Chondrocyte (in vitro differentiated cells): ENCODE measurements at regions not wholly inside any gene's neighbourhood (a gene's known extent, or its start where the extent isn't known, plus 50 kb on each side); places are given as distances from the start of the nearest gene placed in this dataset.

Experiments used
- DNase-seq: peaks from one replicate; pipeline ENCODE4 v3.0.0; 2021; ENCODE audit warnings: mixed read lengths, low spot score
- H3K27ac Mint-ChIP-seq: one replicate; pipeline ENCODE4 v1.8.0; 2021; ENCODE audit warnings: mild to moderate bottlenecking, moderate library complexity, mixed read lengths; ENCODE audit not compliant: unreplicated experiment
- H3K27me3 Mint-ChIP-seq: 2 replicates; pipeline ENCODE4 v1.8.0; 2021; ENCODE audit warnings: low read depth, mixed read lengths
- H3K36me3 Mint-ChIP-seq: 2 replicates; pipeline ENCODE4 v1.8.0; 2021; ENCODE audit warnings: low read depth, mixed read lengths
- H3K4me1 Mint-ChIP-seq: 2 replicates; pipeline ENCODE4 v1.8.0; 2021; ENCODE audit warnings: low read depth, mild to moderate bottlenecking, mixed read lengths
- H3K4me3 Mint-ChIP-seq: one replicate; pipeline ENCODE4 v1.8.0; 2021; ENCODE audit warnings: mild to moderate bottlenecking, moderate library complexity, mixed read lengths; ENCODE audit not compliant: unreplicated experiment
- H3K9me3 Mint-ChIP-seq: 2 replicates; pipeline ENCODE4 v1.8.0; 2021; ENCODE audit warnings: low read depth, mixed read lengths
- CTCF ChIP-seq: fragments of 200-600 bp; sonication (generic); IDR thresholded peaks from 2 replicates; pipeline ENCODE4 v1.5.0; 2021; ENCODE audit warnings: antibody characterized with exemption, mild to moderate bottlenecking, moderate library complexity

- H3K4me1 Mint-ChIP-seq, result no peaks in the 10 kb centered on the region
- H3K27ac Mint-ChIP-seq, result no peak overlapping the region
- DNase-seq, result no peak
- H3K9me3 Mint-ChIP-seq, result peaks cover 18% of the 10 kb centered on the region
- TF ChIP-seq CTCF, result no peak
- no peaks in the 10 kb centered on the region for H3K36me3 Mint-ChIP-seq
- H3K27me3 Mint-ChIP-seq, result no peaks in the 10 kb centered on the region
- H3K4me3 Mint-ChIP-seq, result no peak overlapping the region
These were observed 530.2 kb downstream of the GATA3 start for GRCh38 chr10:8584666-8585065.

DNA sequence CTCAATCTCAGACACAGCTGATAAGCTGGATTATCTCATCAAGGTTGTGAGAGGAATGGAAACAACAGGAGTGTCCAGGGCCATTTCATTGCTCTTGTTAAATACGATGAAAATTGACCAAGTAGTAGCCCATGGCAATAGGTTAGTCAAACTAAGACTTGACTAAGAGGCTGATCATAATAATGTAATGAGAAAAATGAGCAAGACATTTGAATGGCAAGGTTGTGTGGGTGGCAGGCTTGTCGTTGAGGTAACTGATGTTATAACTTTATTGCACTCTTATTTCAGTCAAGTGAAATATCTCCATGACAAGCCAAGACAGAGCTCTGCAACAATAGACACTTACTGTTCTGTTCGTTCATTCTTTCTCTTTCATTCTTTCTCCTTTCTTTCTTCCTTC lies 532.0 kb downstream of the GATA3 start:
- H3K4me3 Mint-ChIP-seq, result no peak overlapping the region
- no peak for TF ChIP-seq CTCF
- no peaks in the 10 kb centered on the region for H3K27me3 Mint-ChIP-seq
- no peak for DNase-seq
- peaks cover 14% of the 10 kb centered on the region for H3K9me3 Mint-ChIP-seq
- H3K4me1 Mint-ChIP-seq, result no peaks in the 10 kb centered on the region
- H3K27ac Mint-ChIP-seq, result no peak overlapping the region
- H3K36me3 Mint-ChIP-seq, result no peaks in the 10 kb centered on the region

- Mint-ChIP-seq H3K27ac (no peak overlapping the region), H3K4me1 (no peaks in the 10 kb centered on the region), H3K36me3 (no peaks in the 10 kb centered on the region), H3K27me3 (no peaks in the 10 kb centered on the region), H3K4me3 (no peak overlapping the region), H3K9me3 (peaks cover 9% of the 10 kb centered on the region)
- DNase-seq, result no peak
- TF ChIP-seq CTCF, result no peak
These were observed 533.6 kb downstream of the GATA3 start for GRCh38 chr10:8588135-8588534.

DNA sequence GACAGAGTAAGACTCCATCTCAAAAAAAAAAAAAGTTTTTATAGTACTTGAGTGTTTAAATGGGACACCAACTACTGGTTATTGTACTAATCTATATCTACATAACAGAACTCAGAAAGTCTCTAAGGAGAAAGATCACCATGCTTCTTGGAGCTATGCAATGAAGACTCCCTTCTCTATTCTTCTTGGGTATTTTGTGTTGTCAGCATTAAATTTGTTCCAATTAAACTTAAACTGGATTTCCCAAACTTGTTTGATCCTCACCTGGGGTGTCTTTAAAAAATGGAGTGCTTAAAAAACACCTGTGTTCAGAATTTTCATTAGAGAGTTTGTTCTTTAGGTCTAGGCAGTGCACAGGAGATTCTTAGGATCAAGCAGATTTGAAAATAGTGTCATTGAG lies 536.0 kb downstream of the GATA3 start:
- H3K27ac Mint-ChIP-seq, result no peak overlapping the region
- no peaks in the 10 kb centered on the region for H3K27me3 Mint-ChIP-seq
- no peaks in the 10 kb centered on the region for H3K4me1 Mint-ChIP-seq
- H3K9me3 Mint-ChIP-seq, result peaks cover 3% of the 10 kb centered on the region
- no peak overlapping the region for H3K4me3 Mint-ChIP-seq
- TF ChIP-seq CTCF, result no peak
- no peak for DNase-seq
- no peaks in the 10 kb centered on the region for H3K36me3 Mint-ChIP-seq

GRCh38 chr10:8591640-8592039 lies 537.2 kb downstream of the GATA3 start:
- no peak for TF ChIP-seq CTCF
- DNase-seq, result no peak
- Mint-ChIP-seq H3K4me1 (no peaks in the 10 kb centered on the region), H3K27me3 (no peaks in the 10 kb centered on the region), H3K27ac (no peak overlapping the region), H3K4me3 (no peak overlapping the region), H3K9me3 (peaks cover 6% of the 10 kb centered on the region), H3K36me3 (no peaks in the 10 kb centered on the region)
